H9 (cell line): ENCODE measurements at regions not wholly inside any gene's neighbourhood (a gene's known extent, or its start where the extent isn't known, plus 50 kb on each side); places are given as distances from the start of the nearest gene placed in this dataset.

Experiments
- DNase-seq: peaks from one replicate; pipeline ENCODE4 v3.0.0-alpha.2; 2017
- H2AFZ ChIP-seq: one replicate; pipeline ENCODE4 v1.6.1; 2013; ENCODE audit warnings: mild to moderate bottlenecking, low read length, control low read depth, moderate library complexity
- H2AK5ac ChIP-seq: 2 replicates; pipeline ENCODE4 v1.6.1; 2013; ENCODE audit warnings: low read length, control low read depth, mixed read lengths; ENCODE audit not compliant: insufficient read length
- H2BK120ac ChIP-seq: one replicate; pipeline ENCODE4 v1.6.1; 2013; ENCODE audit warnings: low read depth, mild to moderate bottlenecking, low read length, control low read depth, inconsistent platforms; ENCODE audit not compliant: poor library complexity, severe bottlenecking
- H2BK12ac ChIP-seq: 2 replicates; pipeline ENCODE4 v1.6.1; 2013; ENCODE audit warnings: low read length, control low read depth, mixed read lengths, low read depth; ENCODE audit not compliant: insufficient read length
- H2BK15ac ChIP-seq: 2 replicates; pipeline ENCODE4 v1.6.1; 2013; ENCODE audit warnings: low read depth, low read length, control low read depth
- H2BK20ac ChIP-seq: one replicate; pipeline ENCODE4 v1.6.1; 2013; ENCODE audit warnings: low read depth, mild to moderate bottlenecking, low read length, control low read depth, inconsistent platforms; ENCODE audit not compliant: poor library complexity, severe bottlenecking
- H2BK5ac ChIP-seq: 2 replicates; pipeline ENCODE4 v1.6.1; 2013; ENCODE audit warnings: low read length, control low read depth, mixed read lengths; ENCODE audit not compliant: insufficient read length
- H3K14ac ChIP-seq: 2 replicates; pipeline ENCODE4 v1.6.1; 2013; ENCODE audit warnings: low read length, control low read depth; ENCODE audit not compliant: insufficient read depth
- H3K18ac ChIP-seq: 2 replicates; pipeline ENCODE4 v1.6.1; 2013; ENCODE audit warnings: low read depth, mild to moderate bottlenecking, mixed read lengths, low read length, control low read depth; ENCODE audit not compliant: insufficient read length
- H3K23ac ChIP-seq: 2 replicates; pipeline ENCODE4 v1.6.1; 2013; ENCODE audit warnings: low read length, control low read depth, mixed read lengths, low read depth; ENCODE audit not compliant: insufficient read length
- H3K23me2 ChIP-seq: 2 replicates; pipeline ENCODE4 v1.6.1; 2013; ENCODE audit warnings: low read depth, mild to moderate bottlenecking, mixed read lengths, low read length, control low read depth; ENCODE audit not compliant: insufficient read length, poor library complexity, severe bottlenecking
- H3K27ac ChIP-seq: 2 replicates; pipeline ENCODE4 v1.5.1; 2013; ENCODE audit warnings: low read length, control low read depth, mixed read lengths, low read depth; ENCODE audit not compliant: insufficient read length
- H3K27me3 ChIP-seq: 2 replicates; pipeline ENCODE4 v1.6.1; 2013; ENCODE audit warnings: low read length, control low read depth, inconsistent platforms; ENCODE audit not compliant: insufficient read depth
- H3K4ac ChIP-seq: 2 replicates; pipeline ENCODE4 v1.6.1; 2013; ENCODE audit warnings: low read depth, mild to moderate bottlenecking, control low read depth, inconsistent platforms, low read length, moderate library complexity
- H3K4me1 ChIP-seq: 2 replicates; pipeline ENCODE4 v1.6.1; 2013; ENCODE audit warnings: low read length, control low read depth, inconsistent platforms; ENCODE audit not compliant: insufficient read depth
- H3K4me2 ChIP-seq: 2 replicates; pipeline ENCODE4 v1.6.1; 2013; ENCODE audit warnings: low read length, control low read depth, mixed read lengths; ENCODE audit not compliant: insufficient read length, insufficient read depth
- H3K56ac ChIP-seq: 2 replicates; pipeline ENCODE4 v1.6.1; 2013; ENCODE audit warnings: low read depth, mild to moderate bottlenecking, mixed read lengths, low read length, control low read depth; ENCODE audit not compliant: insufficient read length
- H3K79me1 ChIP-seq: 2 replicates; pipeline ENCODE4 v1.6.1; 2013; ENCODE audit warnings: low read depth, mild to moderate bottlenecking, moderate library complexity, low read length, control low read depth, inconsistent platforms; ENCODE audit not compliant: insufficient read depth, poor library complexity, severe bottlenecking
- H3K79me2 ChIP-seq: 2 replicates; pipeline ENCODE4 v1.6.1; 2013; ENCODE audit warnings: low read length, control low read depth, inconsistent platforms; ENCODE audit not compliant: insufficient read depth
- H3K9ac ChIP-seq: 2 replicates; pipeline ENCODE4 v1.6.1; 2013; ENCODE audit warnings: low read length, control low read depth, mixed read lengths; ENCODE audit not compliant: insufficient read length; ENCODE audit errors: extremely low read depth
- H3K9me3 ChIP-seq: one replicate; pipeline ENCODE4 v1.6.1; 2013; ENCODE audit warnings: low read depth, low read length, inconsistent platforms; ENCODE audit not compliant: control insufficient read depth
- H3T11ph ChIP-seq: one replicate; pipeline ENCODE4 v1.6.1; 2013; ENCODE audit warnings: mild to moderate bottlenecking, low read length, control low read depth, inconsistent platforms
- H4K20me1 ChIP-seq: one replicate; pipeline ENCODE4 v1.6.1; 2013; ENCODE audit not compliant: control insufficient read depth, insufficient read length, insufficient read depth
- H4K5ac ChIP-seq: 2 replicates; pipeline ENCODE4 v1.6.1; 2013; ENCODE audit warnings: low read depth, mild to moderate bottlenecking, mixed read lengths, low read length, control low read depth; ENCODE audit not compliant: insufficient read length
- H4K8ac ChIP-seq: replicated peaks from 2 replicates; pipeline ENCODE4 v1.6.1; 2013; ENCODE audit warnings: low read length, control low read depth, mixed read lengths, low read depth; ENCODE audit not compliant: insufficient read length
- H4K91ac ChIP-seq: 2 replicates; pipeline ENCODE4 v1.6.1; 2013; ENCODE audit warnings: low read depth, mild to moderate bottlenecking, moderate library complexity, mixed read lengths, low read length, control low read depth; ENCODE audit not compliant: insufficient read length
- H3K27ac Mint-ChIP-seq, 3 experiments: 2 replicates in 2 of 3; 3 replicates in 1 of 3; pipeline ENCODE4 v1.8.0; 2020 to 2021; ENCODE audit warnings: mixed read lengths in 3 of 3, mild to moderate bottlenecking in 1 of 3, moderate library complexity in 1 of 3
- H3K27me3 Mint-ChIP-seq: 2 replicates; pipeline ENCODE4 v1.8.0; 2021; ENCODE audit warnings: low read depth, mild to moderate bottlenecking, moderate library complexity, mixed read lengths
- H3K36me3 Mint-ChIP-seq, 3 experiments: 2 replicates in 2 of 3; 3 replicates in 1 of 3; pipeline ENCODE4 v1.8.0; 2020 to 2021; ENCODE audit warnings: low read depth in 3 of 3, mixed read lengths in 3 of 3; ENCODE audit not compliant: insufficient read depth in 1 of 3
- H3K4me1 Mint-ChIP-seq, 2 experiments: 2 replicates each; pipeline ENCODE4 v1.8.0; 2020; ENCODE audit warnings: mixed read lengths in 2 of 2
- H3K4me3 Mint-ChIP-seq, 2 experiments: 2 replicates in 1 of 2; 3 replicates in 1 of 2; pipeline ENCODE4 v1.8.0; 2020 to 2021; ENCODE audit warnings: mild to moderate bottlenecking in 2 of 2, mixed read lengths in 2 of 2, moderate library complexity in 1 of 2
- H3K9me3 Mint-ChIP-seq, 2 experiments: 2 replicates in 1 of 2; 3 replicates in 1 of 2; pipeline ENCODE4 v1.8.0; 2020; ENCODE audit warnings: mild to moderate bottlenecking in 2 of 2, mixed read lengths in 2 of 2, moderate library complexity in 1 of 2
- CTCF ChIP-seq: fragments of 200-600 bp; sonication (generic); conservative IDR thresholded peaks from 3 replicates; pipeline ENCODE4 v1.8.0; 2021; ENCODE audit warnings: antibody characterized with exemption, mild to moderate bottlenecking
- WGBS: extraction: QIAGEN DNeasy Blood & Tissue Kit; methylation state at CpG from one replicate; pipeline ENCODE4 v1.1.7; 2013; ENCODE audit warnings: missing lambda C conversion rate, low lambda C conversion rate, mixed read lengths; ENCODE audit not compliant: insufficient read length; ENCODE audit errors: extremely low coverage; 5-methylcytosine and 5-hydroxymethylcytosine counted together

GRCh38 chr15:98263787-98264186 lies 303.3 kb downstream of the ARRDC4 start:
- Histone ChIP-seq H3K79me1 (no peaks in the 10 kb centered on the region), H3K23ac (no peak overlapping the region), H3K9ac (no peak overlapping the region), H4K8ac (no peak overlapping the region), H3K4ac (no peak overlapping the region), H2AFZ (no peak overlapping the region), H2BK20ac (no peak overlapping the region), H3K4me1 (no peaks in the 10 kb centered on the region), H3K9me3 (no peaks in the 10 kb centered on the region), H2BK15ac (no peak overlapping the region), H4K5ac (no peak overlapping the region), H3K56ac (no peak overlapping the region), H2BK12ac (no peak overlapping the region), H3K18ac (no peak overlapping the region), H2BK120ac (no peak overlapping the region), H3K14ac (no peak overlapping the region), H3K4me2 (no peak overlapping the region), H2BK5ac (no peak overlapping the region), H3T11ph (no peak overlapping the region), H4K91ac (no peak overlapping the region), H3K27ac (no peak overlapping the region), H2AK5ac (no peak overlapping the region), H3K79me2 (no peaks in the 10 kb centered on the region), H4K20me1 (no peaks in the 10 kb centered on the region), H3K27me3 (no peaks in the 10 kb centered on the region), H3K23me2 (no peaks in the 10 kb centered on the region)
- Mint-ChIP-seq H3K4me1 (no peaks in the 10 kb centered on the region), H3K36me3 (peaks cover 8 to 21% (median 14%) of the 10 kb centered on the region in 3 experiments), H3K4me3 (no peak overlapping the region), H3K27ac (no peak overlapping the region), H3K27me3 (peaks cover 3% of the 10 kb centered on the region; the same call in 1 of the 2 replicates), H3K9me3 (peaks cover 23 to 28% of the 10 kb centered on the region in 2 experiments)
- TF ChIP-seq CTCF = no peak
- no CpG with 5 or more reads among the region's 2 CpGs for WGBS
- DNase-seq = no peak
